GM19025 (cell line): ENCODE measurements at regions not wholly inside any gene's neighbourhood (a gene's known extent, or its start where the extent isn't known, plus 50 kb on each side); places are given as distances from the start of the nearest gene placed in this dataset.
"Not testable (repeated sequence)": the region's sequence is repeated elsewhere in the genome, so short reads cannot be mapped to it uniquely, and the experiment has no call there.

ENCODE experiments used
- ATAC-seq: cut with Tn5 transposase; IDR thresholded peaks from one replicate; pipeline ENCODE4 v1.9.1; 2021; ENCODE audit warnings: mild to moderate bottlenecking, low read depth, moderate library complexity; ENCODE audit not compliant: unreplicated experiment

DNA sequence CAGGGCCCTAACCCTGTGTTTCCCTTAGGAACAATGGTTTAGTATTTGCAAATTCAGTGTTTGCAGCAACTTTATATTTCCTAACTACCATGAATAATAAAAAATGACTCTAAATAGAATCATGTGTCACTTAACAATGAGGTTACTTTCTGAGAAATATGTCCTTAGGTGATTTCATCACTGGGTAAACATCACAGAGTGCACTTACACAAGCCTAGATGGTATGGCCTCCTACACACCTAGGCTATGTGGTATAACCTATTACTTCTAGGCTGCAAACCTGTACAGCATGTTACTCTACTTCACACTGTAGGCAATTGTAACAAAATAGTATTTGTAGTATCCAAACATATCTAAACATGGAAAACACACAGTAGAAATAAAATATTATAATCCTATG, 1174.6 kb upstream of the LRRTM3 start:
- ATAC-seq: no peak

DNA sequence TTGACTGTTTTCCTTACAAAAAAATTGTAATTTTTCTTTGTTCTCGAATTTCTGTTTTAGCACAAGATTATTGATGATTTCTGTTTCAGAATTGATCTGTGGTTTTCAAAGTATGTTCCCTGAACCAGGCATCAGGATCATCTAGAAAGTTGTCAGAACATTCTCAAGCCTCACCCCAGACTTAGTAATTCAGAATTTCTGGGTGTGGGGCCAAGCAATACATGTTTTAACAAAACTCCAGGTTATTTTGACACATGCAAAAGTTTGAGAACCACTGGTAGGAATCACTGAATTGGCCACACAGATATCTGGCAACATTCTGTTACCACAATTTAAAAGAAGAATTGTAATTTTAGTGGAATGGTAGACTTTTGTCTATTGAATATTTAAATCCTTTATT, 1173.9 kb upstream of the LRRTM3 start:
- no peak for ATAC-seq

DNA sequence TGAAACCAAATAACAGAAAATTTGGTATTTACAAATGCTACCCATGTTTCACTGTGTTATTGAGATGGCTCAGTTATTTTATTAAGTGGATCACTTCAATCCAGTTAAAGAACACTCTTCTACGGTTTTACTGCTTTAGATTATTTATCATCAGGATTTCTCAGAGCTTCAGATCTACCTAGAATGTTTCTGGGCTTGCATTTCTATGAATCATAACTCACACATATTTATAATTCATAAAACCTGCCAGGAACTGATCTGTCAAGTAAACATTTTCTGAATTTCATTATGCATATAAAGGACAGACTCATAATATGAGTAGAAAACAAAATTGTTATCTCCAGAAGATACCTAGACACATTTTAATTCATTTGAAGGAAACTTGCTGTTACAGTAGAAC, 1172.3 kb upstream of the LRRTM3 start:
- ATAC-seq: no peak

DNA sequence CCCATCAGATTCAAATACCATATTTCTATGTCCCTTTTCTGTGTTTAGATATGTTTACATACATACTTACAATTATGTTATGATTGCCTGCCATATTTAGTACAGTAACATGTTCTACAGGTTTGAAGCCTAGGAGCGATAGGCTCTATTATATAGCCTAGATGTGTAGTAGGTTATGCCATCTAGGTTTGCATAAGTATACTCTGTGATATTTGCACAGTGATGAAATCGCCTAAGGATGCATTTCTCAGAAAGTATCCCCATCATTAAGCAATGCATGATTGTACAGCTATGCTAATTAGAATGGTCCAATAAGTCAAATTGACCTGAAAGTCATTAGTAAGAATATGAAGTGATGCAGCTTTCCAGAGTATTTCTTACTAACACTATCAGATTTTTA, 1171.7 kb upstream of the LRRTM3 start:
- no peak for ATAC-seq

DNA sequence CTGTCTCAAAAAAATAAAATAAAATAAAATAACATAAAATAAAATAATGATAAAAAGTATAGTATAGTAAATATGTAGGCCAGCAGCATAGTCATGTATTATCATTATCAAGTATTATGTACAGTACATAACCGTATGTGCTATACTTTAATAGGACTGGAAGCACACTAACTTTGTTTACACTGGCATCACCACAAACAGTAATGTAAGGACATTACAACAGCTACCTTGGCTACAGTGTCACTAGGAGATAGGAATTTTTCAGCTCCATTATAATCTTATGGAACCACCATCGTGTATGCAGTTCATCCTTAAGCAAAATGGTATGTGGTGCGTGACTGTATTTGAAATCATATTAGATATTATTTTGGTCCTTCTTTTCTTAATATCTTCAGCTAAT, 1163.5 kb upstream of the LRRTM3 start:
- ATAC-seq: no peak

DNA sequence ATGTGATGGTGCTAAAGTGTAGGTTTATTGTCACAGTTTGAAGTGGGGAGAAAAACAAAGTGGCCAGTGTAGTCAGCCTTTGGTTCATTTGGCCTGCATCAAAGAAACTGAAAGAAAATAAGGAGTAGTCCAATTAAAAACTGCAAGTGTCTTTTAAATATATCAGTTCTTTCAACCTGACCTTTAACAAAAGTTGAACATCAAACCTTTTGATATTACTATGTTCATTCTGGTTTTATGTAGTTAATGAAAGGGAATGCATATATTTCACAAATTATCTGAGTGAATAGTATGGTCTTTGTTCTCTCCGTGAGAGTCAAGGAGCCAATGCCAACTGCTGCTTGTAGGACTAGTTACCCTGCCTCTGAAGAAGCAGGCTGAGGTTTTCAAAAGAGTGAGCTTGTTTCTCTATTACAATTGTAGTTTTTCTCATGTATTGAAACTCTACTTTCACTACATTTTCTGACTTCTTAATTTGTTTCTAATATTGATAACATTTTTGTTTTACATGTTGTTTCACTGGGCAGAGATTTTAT, 1160.8 kb upstream of the LRRTM3 start:
- ATAC-seq: no peak

DNA sequence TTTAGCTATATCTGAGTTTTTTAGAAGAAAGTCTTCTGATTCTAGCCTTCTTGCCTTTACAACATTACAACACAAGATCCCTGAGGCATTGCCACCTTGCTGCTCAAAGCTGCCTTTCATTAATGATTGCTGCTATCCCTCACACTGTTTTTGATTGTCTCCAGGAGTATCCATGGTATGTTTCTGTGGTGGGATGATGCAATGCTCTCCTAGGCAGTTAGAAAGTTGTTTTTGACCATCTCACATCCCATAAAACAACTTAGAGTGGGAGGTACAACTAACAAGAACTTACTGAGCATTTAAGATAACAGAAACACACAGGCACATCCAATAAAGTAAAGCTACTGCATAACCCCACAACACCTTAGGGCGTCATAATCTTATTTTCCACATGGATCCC, 1156.0 kb upstream of the LRRTM3 start:
- ATAC-seq: no peak

DNA sequence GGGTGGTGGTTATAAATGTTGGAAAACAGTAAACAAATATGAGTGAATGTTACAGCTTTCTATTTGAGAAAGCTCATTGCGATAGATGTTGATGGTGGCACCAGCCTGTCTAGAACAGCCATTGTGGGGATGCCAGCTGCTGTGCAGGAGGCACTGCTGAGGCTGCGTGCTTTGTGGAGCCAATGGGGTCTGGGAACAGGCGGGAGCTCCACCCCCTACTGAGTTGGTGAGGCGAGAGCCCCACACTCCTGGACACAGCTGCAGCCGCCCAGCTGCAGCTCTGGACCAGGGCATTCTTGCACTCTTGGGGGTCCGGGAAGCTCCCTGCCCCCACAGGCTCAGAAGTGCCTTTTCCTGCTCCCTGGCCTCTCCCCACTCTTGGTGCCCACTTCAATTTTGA, 1147.1 kb upstream of the LRRTM3 start:
- no peak for ATAC-seq

DNA sequence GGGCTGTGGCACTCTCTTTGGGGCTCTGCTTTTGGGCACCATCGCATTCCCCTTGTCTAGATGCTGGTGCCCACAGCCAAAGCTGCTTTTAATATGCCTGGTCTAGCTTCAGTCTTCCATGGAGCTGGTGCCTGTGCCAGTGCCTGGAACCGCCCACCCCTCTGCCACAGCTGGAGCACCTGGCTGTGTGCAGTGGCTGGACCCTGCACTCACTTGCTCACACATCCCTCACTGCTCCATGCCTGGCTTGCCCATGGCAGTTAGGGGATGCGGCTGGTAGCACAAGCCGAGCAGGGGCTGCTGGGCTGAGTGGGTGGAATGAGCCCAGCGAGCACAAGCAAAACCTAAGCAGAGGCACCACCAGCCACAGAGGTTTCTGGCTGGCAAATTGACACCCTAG, 1145.9 kb upstream of the LRRTM3 start:
- ATAC-seq: no peak

DNA sequence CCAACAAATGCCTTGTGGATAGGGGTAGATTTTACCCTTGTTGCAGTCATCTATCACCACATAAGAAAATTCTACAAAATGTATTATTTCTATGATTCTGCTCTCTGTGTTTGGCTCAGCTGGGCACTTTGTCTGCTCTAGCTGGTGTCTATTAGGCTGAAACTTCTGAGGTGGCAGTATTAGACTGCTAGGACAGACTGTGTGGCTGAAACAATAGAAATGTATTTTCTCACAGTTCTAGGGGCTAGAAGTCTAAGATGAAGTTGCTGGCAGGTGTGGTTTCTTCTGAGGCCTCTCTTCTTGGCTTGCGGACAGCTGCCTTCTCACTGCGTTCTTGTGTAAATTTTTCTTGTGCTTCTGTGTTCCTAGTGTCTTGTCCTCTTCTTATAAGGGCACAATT, 1139.6 kb upstream of the LRRTM3 start:
- no peak for ATAC-seq

DNA sequence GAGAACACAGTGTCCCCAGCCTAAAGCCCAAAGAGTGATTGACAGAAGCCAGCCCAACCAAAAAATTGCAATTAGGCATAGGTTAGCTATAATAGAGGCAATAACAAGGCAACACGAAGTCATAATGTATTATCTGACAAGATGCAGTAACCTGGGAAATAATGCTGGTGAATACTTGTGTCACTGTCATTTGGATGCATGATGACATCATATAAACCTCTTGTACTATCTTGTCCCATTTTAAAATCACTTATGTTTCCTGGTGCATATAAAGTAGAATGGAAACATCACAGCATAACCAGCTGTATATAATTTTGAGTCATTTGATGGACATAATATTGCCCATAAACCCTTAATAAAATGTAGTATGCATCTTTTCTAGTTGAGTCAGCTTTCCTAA, 1138.3 kb upstream of the LRRTM3 start:
- no peak for ATAC-seq

DNA sequence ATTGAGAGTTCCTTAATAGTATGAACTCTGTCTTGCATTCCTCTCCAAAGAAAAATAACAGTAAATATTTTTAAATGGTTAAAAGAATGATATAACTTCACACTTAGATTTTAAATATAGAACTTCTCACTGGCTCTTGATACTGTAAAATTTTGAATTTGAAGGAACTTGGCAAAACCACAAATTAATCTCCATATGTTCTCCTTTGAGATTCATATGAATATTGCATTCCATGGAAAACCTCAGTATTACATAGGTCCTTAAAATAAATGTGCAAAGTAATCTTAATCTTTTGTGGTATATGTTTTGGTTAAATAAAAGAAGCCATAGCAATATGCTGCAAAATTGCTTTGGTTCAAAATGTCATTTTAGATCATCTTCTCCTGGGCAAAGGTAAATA, 1137.6 kb upstream of the LRRTM3 start:
- no peak for ATAC-seq

DNA sequence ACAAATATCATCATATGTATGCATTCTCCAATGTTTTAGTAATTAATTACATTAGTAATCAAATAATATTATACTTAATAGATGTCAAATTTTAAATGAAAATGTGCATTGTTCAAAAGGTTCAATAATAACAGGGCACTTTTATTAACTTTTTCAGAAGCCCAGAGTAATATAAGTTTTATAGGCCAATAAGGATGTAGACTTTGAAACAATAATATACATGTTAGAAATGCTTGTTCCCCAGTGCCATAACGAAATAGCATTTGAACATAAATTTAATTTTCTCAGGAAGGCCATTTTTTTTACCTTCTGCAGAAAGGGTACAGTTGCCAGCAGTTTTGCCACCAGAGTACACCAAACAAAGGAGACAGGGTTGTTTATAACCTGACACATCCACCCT, 1133.9 kb upstream of the LRRTM3 start:
- no peak for ATAC-seq

DNA sequence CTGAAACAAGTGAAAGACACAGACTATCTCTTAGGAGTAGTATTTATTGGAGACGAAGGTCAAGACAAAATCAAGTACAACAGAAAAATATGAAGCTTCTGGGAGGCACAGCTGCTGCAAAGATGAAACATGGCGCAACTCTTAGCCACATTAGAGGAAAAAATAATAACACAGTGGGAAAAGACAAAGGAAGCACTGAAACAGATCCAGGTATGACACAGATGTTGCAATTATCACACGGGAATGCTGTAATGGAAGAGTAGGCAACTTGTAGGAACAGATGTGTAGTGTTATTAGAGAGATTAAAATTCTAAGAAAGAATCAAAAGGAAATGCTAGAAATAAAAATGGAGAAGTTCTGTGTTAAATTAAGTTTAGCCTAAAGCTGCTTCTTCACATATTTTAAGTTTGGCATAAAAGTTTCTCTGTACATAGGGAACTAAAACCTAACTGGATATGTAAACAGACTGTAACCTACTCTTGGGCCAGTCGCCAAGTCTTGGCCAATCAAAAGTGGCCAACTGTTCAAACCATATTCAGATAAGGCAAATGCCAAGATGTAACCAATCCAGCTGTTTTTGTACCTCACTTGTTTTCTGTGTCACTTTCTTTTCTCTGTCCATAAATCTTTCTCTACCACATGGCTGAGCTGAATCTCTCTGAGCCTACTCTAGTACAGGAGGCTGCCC, 1132.0 kb upstream of the LRRTM3 start:
- ATAC-seq: no peak

DNA sequence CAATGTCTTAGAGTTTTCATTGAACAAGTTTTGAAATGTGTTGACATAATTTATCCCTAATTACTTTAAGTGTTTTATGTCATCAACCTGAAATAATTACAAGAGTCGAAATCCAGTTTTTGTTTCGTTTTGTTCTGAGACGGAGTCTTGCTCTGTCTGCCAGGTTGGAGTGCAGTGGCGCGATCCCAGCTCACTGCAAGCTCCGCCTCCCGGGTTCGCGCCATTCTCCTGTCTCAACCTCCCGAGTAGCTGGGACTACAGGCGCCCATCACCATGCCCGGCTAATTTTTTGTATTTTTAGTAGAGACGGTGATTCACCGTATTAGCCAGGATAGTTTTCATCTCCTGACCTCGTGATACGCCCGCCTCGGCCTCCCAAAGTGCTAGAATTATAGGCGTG, 1131.0 kb upstream of the LRRTM3 start:
- not testable (repeated sequence) for ATAC-seq

DNA sequence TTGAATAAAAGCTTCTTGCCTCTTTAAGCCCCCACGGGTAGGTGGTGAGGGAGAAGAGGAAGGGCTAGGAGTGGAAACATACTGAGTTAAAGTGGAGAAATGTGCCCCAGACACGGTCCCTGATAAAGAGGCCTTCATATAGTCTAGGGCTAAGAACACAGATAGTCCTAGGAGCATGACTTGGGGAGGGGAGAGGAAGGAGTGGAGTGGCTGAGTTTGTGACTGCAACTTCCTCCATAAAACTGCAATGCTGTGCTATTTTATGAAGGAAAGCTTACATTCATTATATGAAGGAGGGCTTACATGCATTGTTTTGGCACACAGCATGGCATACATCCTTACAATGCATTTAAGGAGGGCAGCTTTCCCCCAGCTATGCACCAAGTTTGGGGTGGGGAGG, 1129.4 kb upstream of the LRRTM3 start:
- no peak for ATAC-seq

DNA sequence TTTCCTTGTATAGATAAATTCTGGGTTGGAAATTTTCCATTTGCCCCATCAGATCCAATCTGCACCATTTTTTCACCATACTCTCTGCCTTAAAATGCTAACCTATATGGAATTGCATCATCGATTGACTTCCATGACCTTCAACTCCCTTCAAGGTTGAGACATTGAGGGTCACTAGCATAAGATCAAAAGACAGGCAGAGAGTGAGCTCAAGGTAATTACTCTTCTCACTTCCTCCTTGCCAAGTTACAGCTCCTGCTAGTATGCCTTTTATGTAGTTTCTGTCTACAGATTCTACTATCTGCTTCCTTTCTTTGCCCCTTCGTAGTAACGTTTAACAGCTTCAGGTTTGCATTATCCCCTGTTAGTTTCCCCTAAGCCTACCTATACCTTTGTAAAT, 1127.7 kb upstream of the LRRTM3 start:
- ATAC-seq: no peak

DNA sequence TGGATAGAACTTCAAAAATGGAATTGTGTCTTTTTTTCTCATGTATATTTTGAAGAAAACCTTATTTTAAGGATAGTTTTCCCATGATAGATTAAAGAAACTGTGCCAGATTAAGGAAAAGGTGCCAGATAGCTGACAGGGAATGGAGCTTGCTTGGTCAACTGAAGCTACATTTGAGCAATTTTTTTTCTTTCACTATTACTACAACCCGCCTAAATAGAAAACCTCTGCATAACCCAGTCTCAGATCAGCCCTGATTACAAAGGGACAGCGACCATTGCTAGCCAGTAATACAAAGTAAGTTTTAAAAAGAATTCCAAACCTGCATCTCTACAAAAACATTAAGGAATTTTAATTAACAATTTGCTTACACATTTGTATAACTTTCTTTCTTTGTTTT, 1123.4 kb upstream of the LRRTM3 start:
- ATAC-seq: no peak

DNA sequence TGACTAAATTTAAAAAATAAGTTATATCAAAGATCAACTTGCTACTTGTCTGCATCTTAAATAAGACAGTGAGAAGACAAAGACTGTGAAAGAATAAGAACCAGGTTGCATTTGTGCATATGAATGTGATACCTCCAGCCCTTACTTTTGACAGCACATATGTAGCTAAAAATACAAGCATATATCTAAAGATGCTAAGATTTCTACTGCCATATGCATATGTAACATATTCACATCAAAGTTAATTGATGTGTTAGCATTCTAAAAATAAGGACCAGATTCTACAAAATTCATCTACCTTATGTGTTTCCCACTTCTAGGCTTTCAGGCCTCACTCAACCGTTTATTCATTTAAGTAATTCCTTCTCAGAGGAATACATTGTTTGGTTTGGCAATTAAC, 1120.3 kb upstream of the LRRTM3 start:
- ATAC-seq: no peak

DNA sequence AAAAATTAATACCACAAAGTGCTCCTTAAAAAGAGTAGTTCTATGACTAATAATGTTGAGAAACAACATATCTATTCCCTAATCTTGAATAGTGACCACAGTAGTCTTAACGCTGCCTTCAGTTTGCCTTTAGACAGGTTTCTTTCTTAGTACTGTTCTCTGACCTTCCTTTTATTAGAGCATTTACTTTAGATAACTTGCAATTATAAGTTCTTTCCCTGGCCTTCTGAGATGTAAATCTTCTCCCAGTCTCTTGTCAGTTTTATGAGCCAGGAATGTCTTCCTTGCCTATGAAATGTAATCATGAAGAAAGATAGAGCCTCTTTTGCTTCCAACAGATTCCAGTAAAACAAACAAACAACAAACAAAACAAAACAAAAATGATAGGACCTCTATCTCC, 1119.8 kb upstream of the LRRTM3 start:
- no peak for ATAC-seq

DNA sequence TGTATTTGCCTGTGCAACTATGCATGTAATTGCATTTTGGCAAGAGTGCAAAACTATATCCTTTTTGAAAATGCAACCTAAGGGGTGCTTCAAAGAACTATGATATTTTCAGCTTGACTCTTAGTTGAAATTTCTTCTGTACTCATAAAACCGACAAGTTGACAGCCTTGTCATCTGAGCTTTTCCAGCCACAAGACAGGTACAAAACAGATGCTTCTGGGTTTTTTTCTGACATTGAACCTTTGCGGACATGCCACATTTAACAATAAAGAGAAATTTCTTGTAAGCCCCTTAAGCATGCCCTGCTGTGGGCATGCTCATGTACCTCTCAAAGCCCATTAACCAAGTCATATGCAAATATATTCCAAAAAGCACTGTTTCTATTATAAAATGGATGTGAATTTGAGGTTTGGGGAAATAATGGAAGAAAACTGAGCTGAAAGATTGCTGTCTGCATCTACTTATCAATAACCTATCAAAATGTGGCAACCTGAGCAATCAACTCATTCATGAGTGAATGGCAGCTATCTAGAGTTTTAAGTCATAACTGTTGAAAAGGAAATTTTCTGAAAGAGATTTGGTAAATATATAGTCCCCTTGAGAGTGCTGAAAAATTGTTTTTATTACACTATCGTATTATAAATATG, 1117.0 kb upstream of the LRRTM3 start:
- no peak for ATAC-seq

DNA sequence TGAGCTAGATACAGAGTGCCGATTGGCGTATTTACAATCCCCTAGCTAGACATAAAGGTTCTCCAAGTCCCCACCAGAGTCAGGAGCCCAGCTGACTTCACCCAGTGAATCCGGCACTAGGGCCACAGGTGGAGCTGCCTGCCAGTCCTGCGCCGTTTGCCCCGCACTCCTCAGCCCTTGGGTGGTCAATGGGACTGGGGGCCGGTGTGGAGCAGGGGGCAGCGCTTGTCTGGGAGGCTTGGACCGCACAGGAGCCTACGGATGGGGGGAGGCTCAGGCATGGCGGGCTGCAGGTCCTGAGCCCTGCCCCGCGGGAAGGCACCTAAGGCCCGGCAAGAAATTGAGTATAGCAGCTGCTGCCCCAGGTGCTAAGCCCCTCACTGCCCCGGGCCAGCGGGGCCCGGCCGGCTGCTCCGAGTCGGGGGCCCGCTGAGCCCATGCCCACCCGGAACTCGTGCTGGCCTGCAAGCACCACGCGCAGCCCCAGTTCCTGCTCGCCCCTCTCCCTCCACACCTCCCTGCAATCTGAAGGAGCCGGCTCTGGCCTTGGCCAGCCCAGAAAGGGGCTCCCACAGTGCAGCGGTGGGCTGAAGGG, 1113.8 kb upstream of the LRRTM3 start:
- ATAC-seq: no peak
